GM19463 (cell line): ENCODE measurements at regions not wholly inside any gene's neighbourhood (a gene's known extent, or its start where the extent isn't known, plus 50 kb on each side); places are given as distances from the start of the nearest gene placed in this dataset.
"Not testable (repeated sequence)": the region's sequence is repeated elsewhere in the genome, so short reads cannot be mapped to it uniquely, and the experiment has no call there.

Source experiments
- ATAC-seq: cut with Tn5 transposase; IDR thresholded peaks from one replicate; pipeline ENCODE4 v1.9.1; 2021; ENCODE audit warnings: mild to moderate bottlenecking, moderate library complexity; ENCODE audit not compliant: unreplicated experiment

GRCh38 chr16:22705799-22706198 lies 108.2 kb upstream of the HS3ST2 start:
- ATAC-seq: no peak

GRCh38 chr16:22710326-22710725 lies 103.6 kb upstream of the HS3ST2 start:
- ATAC-seq: no peak

GRCh38 chr16:22711847-22712246 lies 102.1 kb upstream of the HS3ST2 start:
- ATAC-seq: no peak

GRCh38 chr16:22712471-22712870 lies 101.5 kb upstream of the HS3ST2 start:
- no peak for ATAC-seq

DNA sequence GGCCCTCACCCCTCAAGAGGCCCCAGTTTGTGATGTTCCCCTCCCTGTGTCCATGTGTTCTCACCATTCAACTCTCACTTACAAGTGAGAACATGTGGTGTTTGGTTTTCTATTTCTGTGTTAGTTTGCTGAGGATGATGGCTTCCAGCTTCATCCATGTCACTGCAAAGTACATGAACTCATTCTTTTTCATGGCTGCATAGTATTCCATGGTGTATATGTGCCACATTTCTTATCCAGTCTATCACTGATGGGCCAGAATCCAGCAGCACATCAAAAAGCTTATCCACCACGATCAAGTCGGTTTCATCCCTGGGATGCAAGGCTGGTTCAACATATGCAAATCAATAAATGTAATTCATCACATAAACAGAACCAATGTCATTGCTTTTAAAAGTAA lies 95.4 kb upstream of the HS3ST2 start:
- ATAC-seq: not testable (repeated sequence)

DNA sequence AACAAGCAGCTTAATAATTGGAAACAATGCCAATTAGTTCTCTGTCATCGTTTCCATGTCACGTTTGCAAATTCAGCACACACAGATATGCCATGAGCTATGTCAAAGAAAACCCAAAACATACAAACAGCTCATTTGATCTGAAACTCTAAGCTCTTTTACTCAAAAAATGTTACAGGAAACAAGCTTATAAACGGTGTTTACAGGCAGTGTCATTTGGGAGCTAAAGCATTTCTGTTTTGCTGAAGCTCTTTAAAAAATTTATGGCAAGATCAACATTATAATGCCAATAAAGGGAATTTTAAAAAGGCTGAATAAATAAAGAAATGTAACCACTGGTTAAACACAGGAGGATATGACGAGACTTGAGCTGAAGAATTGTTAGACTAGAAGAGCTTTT lies 94.0 kb upstream of the HS3ST2 start:
- ATAC-seq: no peak

- no peak for ATAC-seq
Observed at GRCh38 chr16:22721511-22722100, 92.4 kb upstream of the HS3ST2 start.

GRCh38 chr16:22722551-22723541 lies 91.1 kb upstream of the HS3ST2 start:
- not testable (repeated sequence) for ATAC-seq

DNA sequence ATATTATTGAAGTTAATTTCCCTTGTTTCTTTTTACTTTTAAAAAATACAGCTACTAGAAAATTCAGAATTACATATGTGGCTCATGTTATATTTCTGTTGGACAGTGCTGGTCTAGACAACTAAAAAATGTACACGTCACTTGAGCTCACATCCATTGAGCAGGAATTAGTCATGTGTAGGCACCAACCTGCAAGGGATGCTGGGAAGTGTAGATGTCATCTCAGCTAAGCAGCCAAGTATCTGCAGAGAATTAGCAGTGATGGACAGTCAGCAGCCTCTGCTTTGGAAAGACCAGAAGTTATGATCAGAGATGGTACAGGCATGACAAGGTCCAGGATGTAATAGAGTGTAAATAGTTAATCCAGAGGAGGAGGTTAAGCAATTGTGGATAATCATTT lies 87.1 kb upstream of the HS3ST2 start:
- no peak for ATAC-seq

DNA sequence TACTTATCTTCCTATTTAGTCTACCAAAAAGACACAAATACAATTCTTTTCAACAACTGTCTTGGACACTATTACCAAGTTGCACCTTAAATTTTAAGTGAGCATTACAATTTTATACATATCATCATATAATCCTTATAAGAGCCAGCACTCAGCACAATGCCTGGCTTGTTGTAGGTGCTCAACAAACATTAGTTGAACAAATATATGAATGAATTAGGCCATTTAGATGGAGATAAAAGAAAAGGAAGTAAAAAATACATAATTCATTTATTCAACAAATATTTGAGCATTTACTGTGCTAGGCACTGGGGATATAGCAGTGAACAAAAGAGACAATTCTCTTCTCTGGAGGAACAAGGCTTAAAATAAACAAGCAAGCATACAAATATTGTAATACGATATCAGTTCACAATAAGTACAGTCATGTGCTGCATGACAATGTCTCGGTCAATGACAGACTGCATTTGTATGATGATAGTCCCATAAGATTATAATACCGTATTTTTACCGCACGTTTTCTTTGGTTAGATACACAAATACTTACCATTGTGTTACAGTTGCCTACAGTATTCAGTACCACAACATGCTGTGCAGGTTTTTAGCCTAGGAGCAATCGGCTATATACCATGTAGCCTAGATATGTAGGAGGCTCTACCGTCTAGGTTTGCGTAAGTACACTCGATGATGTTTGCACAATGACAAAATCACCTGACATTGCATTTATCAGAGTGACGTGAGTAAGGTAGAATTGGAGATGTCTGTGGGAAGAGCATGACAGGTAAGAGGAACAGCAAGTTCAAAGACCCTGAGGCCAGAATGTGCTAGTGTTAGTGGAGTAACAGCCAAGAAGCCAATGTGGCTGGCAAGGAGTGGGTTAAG lies 86.4 kb upstream of the HS3ST2 start:
- no peak for ATAC-seq

DNA sequence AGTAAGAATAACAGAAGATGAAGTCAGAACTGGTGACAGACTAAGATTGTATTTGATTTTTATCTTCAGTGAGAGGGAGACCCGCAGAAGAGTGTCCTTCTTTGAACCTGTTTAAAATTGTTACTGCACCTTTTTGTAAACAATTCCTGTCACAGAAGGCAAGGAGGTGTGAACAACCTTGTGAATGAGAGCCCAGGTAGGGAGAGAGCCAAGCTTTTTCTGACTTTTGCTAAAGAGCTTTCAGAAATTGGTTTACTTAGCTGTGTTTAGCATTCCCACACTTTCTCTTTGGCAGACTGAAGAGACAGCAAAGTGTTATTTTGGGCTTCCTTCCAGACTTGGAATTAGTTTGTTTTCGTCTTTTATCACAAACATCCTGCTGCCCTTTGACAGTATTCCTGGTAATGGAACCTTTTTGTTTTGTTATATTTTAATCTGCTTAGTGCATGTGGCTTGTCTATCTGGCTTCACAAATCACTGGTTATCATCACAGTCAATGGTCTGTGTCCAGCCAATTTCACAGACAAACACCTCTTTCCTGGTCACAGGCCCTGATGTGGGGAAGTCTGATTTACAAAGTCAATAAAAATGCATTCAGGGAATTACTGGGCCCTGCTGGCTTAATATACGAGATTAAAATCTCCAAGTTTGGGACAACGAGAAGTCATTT lies 85.7 kb upstream of the HS3ST2 start:
- no peak for ATAC-seq

- no peak for ATAC-seq
Observed at GRCh38 chr16:22732400-22732799, 81.6 kb upstream of the HS3ST2 start.

GRCh38 chr16:22732959-22733358 lies 81.0 kb upstream of the HS3ST2 start:
- ATAC-seq: no peak

GRCh38 chr16:22734368-22734767 lies 79.6 kb upstream of the HS3ST2 start:
- ATAC-seq: no peak

- ATAC-seq: no peak
Observed at GRCh38 chr16:22736791-22737190, 77.2 kb upstream of the HS3ST2 start.

- no peak for ATAC-seq
Observed at GRCh38 chr16:22739077-22739476, 74.9 kb upstream of the HS3ST2 start.

- ATAC-seq: no peak
Observed at GRCh38 chr16:22743401-22743800, 70.6 kb upstream of the HS3ST2 start.

- no peak for ATAC-seq
Observed at GRCh38 chr16:22751104-22751667, 62.8 kb upstream of the HS3ST2 start.

GRCh38 chr16:22751685-22752084 lies 62.3 kb upstream of the HS3ST2 start:
- ATAC-seq: no peak

DNA sequence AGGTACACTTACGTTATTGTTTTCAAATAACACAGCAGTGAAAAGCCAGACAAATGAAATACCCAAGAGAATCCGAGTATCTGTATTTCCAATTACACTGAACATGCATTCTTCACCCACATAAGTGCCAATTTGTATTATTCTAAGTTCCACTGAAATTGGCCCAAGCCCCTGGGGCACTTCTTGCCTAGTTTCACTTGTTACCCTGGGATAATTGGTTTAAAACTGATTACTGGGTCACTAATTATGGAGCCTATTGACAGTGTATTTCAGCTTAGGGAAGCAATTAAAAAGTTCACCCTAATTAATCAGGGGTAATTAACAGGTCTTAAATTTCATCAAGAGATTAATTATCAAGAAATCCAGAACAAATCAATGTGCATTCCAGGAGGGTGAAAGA lies 60.5 kb upstream of the HS3ST2 start:
- no peak for ATAC-seq
